Heart left ventricle (tissue), 16 donors: ENCODE measurements at regions not wholly inside any gene's neighbourhood (a gene's known extent, or its start where the extent isn't known, plus 50 kb on each side); places are given as distances from the start of the nearest gene placed in this dataset.
"Not testable (repeated sequence)": the region's sequence is repeated elsewhere in the genome, so short reads cannot be mapped to it uniquely, and the experiment has no call there.

Experiments
- ATAC-seq, 4 donors: fragments of 200-7000 bp; cut with Tn5 transposase; one replicate each; pipeline ENCODE4 v1.9.1; 2020 to 2022; ENCODE audit warnings: moderate library complexity in 4 of 4, mild to moderate bottlenecking in 3 of 4, moderate number of reproducible peaks in 1 of 4
- DNase-seq, 5 donors: peaks; one replicate each; pipeline ENCODE4 v3.0.0-alpha.2; 2020
- H3K27ac ChIP-seq, 12 donors: fragments of 200-600 bp; sonication (generic) in 4 of 12; one replicate each; pipeline versions ENCODE4 v1.5.0 to v1.8.0; 2016 to 2022; ENCODE audit warnings: mild to moderate bottlenecking in 2 of 12
- H3K27me3 ChIP-seq, 9 donors: fragments of 200-600 bp; sonication (generic) in 2 of 9; one replicate each; pipeline versions ENCODE4 v1.5.1 to v1.8.0; 2016 to 2022; ENCODE audit warnings: mild to moderate bottlenecking in 3 of 9
- H3K36me3 ChIP-seq, 9 donors: fragments of 200-600 bp; sonication (generic) in 2 of 9; one replicate each; pipeline versions ENCODE4 v1.5.0 to v1.8.0; 2018 to 2022; ENCODE audit warnings: mild to moderate bottlenecking in 2 of 9
- H3K4me1 ChIP-seq, 12 donors: fragments of 200-600 bp; sonication (generic) in 4 of 12; one replicate each; pipeline versions ENCODE4 v1.5.0 to v1.8.0; 2016 to 2022; ENCODE audit warnings: mild to moderate bottlenecking in 3 of 12
- H3K4me3 ChIP-seq, 12 donors: fragments of 200-600 bp; sonication (generic) in 4 of 12; one replicate each; pipeline versions ENCODE4 v1.5.0 to v1.8.0; 2017 to 2022; ENCODE audit warnings: mild to moderate bottlenecking in 9 of 12, moderate library complexity in 4 of 12
- H3K9me3 ChIP-seq, 12 donors: fragments of 200-600 bp; sonication (generic) in 4 of 12; one replicate each; pipeline versions ENCODE4 v1.5.0 to v1.8.0; 2016 to 2022; ENCODE audit warnings: mild to moderate bottlenecking in 1 of 12
- CTCF ChIP-seq, 12 donors: fragments of 200-600 bp; sonication (generic) in 4 of 12; IDR thresholded peaks; one replicate each; pipeline versions ENCODE4 v1.5.0 to v1.8.0; 2018 to 2022; ENCODE audit warnings: antibody characterized with exemption in 12 of 12, mild to moderate bottlenecking in 5 of 12
- POLR2A ChIP-seq, 2 donors: fragments of 450-650 bp; IDR thresholded peaks; one replicate each; pipeline ENCODE4 v1.6.1; 2017; ENCODE audit warnings: antibody characterized with exemption in 2 of 2, mild to moderate bottlenecking in 2 of 2, moderate library complexity in 2 of 2
- WGBS, 4 donors: extraction: QIAGEN DNeasy Blood & Tissue Kit in 2 of 4; methylation state at CpG; one replicate each; pipeline versions ENCODE4 v1.1.5 to v1.1.7; 2013 to 2018; 5-methylcytosine and 5-hydroxymethylcytosine counted together
- intact Hi-C, 10 donors: fragments of 100-400 bp; cut with DNase I; formaldehyde crosslinking; loops; one replicate each; pipeline versions ENCODE4 v1.11.1 to v1.14.2; 2022
- donor health status: ischemic (EF 13 %, LVEDD 7.1; RV severe dilation, severe dysfunction).
- donor health status: healthy with polysubstance abuse.
- donor health status: DM: no; HTN: yes; CAD: no.
- donor health status: DM: no; HTN: no; CAD: no.
- donor health status: ischemic (EF 25% LVEDD 6.9; RV normal size, moderate dysfunction).
- donor health status: ischemic (EF 25% LVEDD 5.7; RV mildly dilated, moderate dysfunction).
- donor health status: healthy.
- donor health status: DM: yes; HTN: yes; CAD: no.
- donor health status: ischemic (EF 35%, LVEDD 5.7; RV mildly dilated, moderate dysfunction).
- donor health status: nonischemic (EF 11% LVEDD 7.7; RV severe dilation, severe dysfunction).
- donor health status: DM: yes; HTN: yes; CAD: no.
- donor health status: PGD.
- donor health status: ischemic (EF 29% LVEDD 5.4; RV normal size, mild dysfunction).
- donor health status: nonischemic (EF 23%, LVEDD 6.1; RV moderate dilation, normal function).

DNA sequence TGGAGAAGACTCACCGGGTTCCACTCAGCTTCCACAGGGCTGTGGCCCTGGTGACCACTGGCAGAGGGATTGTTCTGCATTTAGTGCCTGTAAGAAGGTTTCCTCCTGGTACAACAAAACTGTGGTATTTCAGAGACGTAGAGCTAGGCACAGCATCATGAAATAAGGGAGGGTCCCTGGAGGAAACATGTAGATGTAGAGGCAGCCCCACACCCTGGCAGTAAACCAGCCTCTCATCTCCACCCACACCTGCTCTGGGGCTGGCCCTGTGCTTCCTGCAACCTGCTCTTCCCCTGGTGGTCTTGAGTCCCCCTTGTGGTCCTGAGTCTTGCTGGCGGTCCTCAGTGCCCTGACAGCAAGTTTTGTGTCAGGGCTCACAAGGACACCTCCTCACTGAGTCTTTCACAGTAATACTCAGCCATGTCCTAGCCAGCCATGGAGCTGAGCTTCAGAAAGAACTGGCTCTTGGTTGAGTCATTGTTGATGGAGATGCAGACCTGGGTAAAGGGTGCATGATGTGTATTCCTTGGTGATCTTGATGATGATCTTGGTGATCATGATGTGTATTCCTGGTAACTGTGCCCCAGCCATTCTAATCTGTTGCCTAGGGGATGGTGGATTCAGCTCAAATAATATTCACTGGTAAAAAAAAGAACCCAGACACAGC is 121.8 kb downstream of the OR4M2 start:
- WGBS, 4 donors, result 20% methylated on average over 1 of the region's 3 CpGs; no CpG with 5 or more reads in 3 of the 4 donors
- not testable (repeated sequence) for ATAC-seq

GRCh38 chr15:22203208-22203607 is 122.9 kb downstream of the OR4M2 start:
- no CpG with 5 or more reads among the region's 5 CpGs for WGBS, 4 donors
- DNase-seq, H3K27me3 ChIP-seq, H3K4me3 ChIP-seq, H3K9me3 ChIP-seq, H3K36me3 ChIP-seq, intact Hi-C loops, H3K27ac ChIP-seq, H3K4me1 ChIP-seq: not testable (repeated sequence)
- peak in 3 of 4 donors; percentile 20 to 56 (median 46) for ATAC-seq

More for the DNA sequence above, 121.8 kb downstream of the OR4M2 start:
- H3K27ac ChIP-seq, H3K4me1 ChIP-seq, H3K36me3 ChIP-seq, DNase-seq, H3K27me3 ChIP-seq, H3K9me3 ChIP-seq, H3K4me3 ChIP-seq, intact Hi-C loops: not testable (repeated sequence)

- DNase-seq, H3K9me3 ChIP-seq, H3K4me3 ChIP-seq, H3K27me3 ChIP-seq, ATAC-seq, H3K36me3 ChIP-seq, intact Hi-C loops, H3K4me1 ChIP-seq, H3K27ac ChIP-seq: not testable (repeated sequence)
- no CpG with 5 or more reads among the region's 3 CpGs for WGBS, 4 donors
Measured at GRCh38 chr15:22209086-22209485, 128.8 kb downstream of the OR4M2 start.

DNA sequence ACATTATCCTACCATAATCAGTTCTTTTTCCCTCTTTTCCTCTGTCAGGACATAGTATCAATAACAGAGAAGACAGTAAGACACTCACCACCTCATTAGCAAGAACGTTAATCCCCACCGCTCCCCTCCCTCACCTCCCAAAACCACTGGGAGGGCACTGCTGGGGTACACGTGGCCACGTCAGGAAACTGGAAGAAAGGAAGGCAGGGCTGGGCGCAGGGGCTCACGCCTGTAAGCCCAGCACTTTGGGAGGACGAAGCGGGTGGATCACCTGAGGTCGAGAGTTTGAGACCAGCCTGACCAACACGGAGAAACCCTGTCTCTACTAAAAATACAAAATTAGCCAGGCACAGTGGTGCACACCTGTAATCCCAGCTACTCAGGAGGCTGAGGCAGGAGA is 142.3 kb downstream of the OR4M2 start:
- 73 to 78% (median 75%) methylated on average over 10 of the region's 10 CpGs for WGBS, 4 donors
- peak in 2 of 5 donors; percentile 2 to 24 for DNase-seq
- H3K4me3 ChIP-seq, H3K27ac ChIP-seq, H3K9me3 ChIP-seq, H3K4me1 ChIP-seq, ATAC-seq, H3K36me3 ChIP-seq, intact Hi-C loops: not testable (repeated sequence)
- H3K27me3 ChIP-seq, result peaks cover 0 to 41% (median 0%) of the 10 kb centered on the region in 9 donors

DNA sequence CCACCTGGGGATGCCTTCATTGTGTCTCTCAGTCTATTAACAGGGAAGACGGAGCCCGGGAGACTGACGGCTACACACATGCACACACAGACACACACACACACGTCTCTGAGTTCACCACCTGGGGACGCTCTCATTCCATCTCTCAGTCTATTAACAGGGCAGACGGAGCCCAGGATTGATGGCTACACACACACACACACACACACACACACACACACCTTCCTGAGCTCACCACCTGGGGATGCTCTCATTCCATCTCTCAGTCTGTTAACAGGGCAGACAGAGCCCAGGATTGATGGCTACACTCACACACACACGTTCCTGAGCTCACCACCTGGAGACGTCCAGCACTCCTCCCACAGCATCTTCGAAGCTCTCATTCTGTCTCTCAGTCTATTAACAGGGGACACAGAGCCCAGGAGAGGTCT is 143.9 kb downstream of the OR4M2 start:
- Histone ChIP-seq H3K27ac (no peak overlapping the region), H3K4me1 (peaks cover 0 to 4% (median 0%) of the 10 kb centered on the region in 12 donors), H3K9me3 (no peaks in the 10 kb centered on the region), H3K36me3 (no peaks in the 10 kb centered on the region), H3K27me3 (peaks cover 0 to 44% (median 0%) of the 10 kb centered on the region in 9 donors), H3K4me3 (no peak overlapping the region)
- DNase-seq (peak in 2 of 5 donors; percentile 4 to 40), ATAC-seq (peak in 1 of 4 donors; percentile 8)
- intact Hi-C loops, result no loop called here
- TF ChIP-seq CTCF (IDR thresholded peaks at IDR 0.05) (no peak), POLR2A (IDR thresholded peaks at IDR 0.05) (no peak)
- WGBS, 4 donors, result 70 to 80% (median 74%) methylated on average over 4 to 9 of the region's 9 CpGs

- DNase-seq, result peak in 2 of 5 donors; percentile 1 to 31
- intact Hi-C loops, H3K36me3 ChIP-seq, H3K9me3 ChIP-seq, H3K4me3 ChIP-seq, ATAC-seq, H3K4me1 ChIP-seq, H3K27ac ChIP-seq: not testable (repeated sequence)
- H3K27me3 ChIP-seq, result peaks cover 0 to 44% (median 0%) of the 10 kb centered on the region in 9 donors
- WGBS, 4 donors, result 88 to 96% (median 91%) methylated on average over 7 of the region's 7 CpGs
Measured at GRCh38 chr15:22224961-22225360, 144.6 kb downstream of the OR4M2 start.
